H1 (cell line): ENCODE measurements at regions not wholly inside any gene's neighbourhood (a gene's known extent, or its start where the extent isn't known, plus 50 kb on each side); places are given as distances from the start of the nearest gene placed in this dataset.

Experiments used
- CTCF ChIA-PET: fragments of 300-600 bp; sonication (Branson Sonifier 250); formaldehyde crosslinking; loops from one replicate; lab custom pipeline; 2021; ENCODE audit not compliant: partially characterized antibody; lab: Charles Lee
- POLR2A ChIA-PET: fragments of 300-600 bp; sonication (Branson Sonifier 250); formaldehyde crosslinking; loops from one replicate; lab custom pipeline; 2021; ENCODE audit warnings: inconsistent platforms; ENCODE audit not compliant: partially characterized antibody; lab: Charles Lee
- DNase-seq, 2 experiments: peaks; one replicate each; pipeline versions ENCODE4 v3.0.0 to v3.0.0-alpha.2; 2010 to 2022; ENCODE audit warnings: low spot score in 2 of 2, low read depth in 1 of 2, mixed read lengths in 1 of 2
- FAIRE-seq: peaks from 2 replicates; lab custom pipeline; 2011; peaks lifted over from hg19 to GRCh38; lab: Jason Lieb, UNC
- H2AFZ ChIP-seq: 2 replicates; pipeline ENCODE4 v1.8.1; 2012; ENCODE audit warnings: low read length, inconsistent platforms
- H2AK5ac ChIP-seq: 2 replicates; pipeline ENCODE4 v1.6.1; 2013; ENCODE audit warnings: low read depth, low read length
- H2BK120ac ChIP-seq: replicated peaks from 2 replicates; pipeline ENCODE3; 2013; ENCODE audit warnings: low read depth, low read length, inconsistent platforms
- H2BK12ac ChIP-seq: 2 replicates; pipeline ENCODE4 v1.6.1; 2013; ENCODE audit warnings: low read depth, low read length
- H2BK15ac ChIP-seq: 2 replicates; pipeline ENCODE4 v1.6.1; 2013; ENCODE audit warnings: low read length
- H2BK20ac ChIP-seq: 2 replicates; pipeline ENCODE4 v1.6.1; 2013; ENCODE audit warnings: low read length
- H2BK5ac ChIP-seq: 2 replicates; pipeline ENCODE4 v1.6.1; 2013; ENCODE audit warnings: low read depth, low read length
- H3K14ac ChIP-seq: 2 replicates; pipeline ENCODE4 v1.6.1; 2013; ENCODE audit warnings: inconsistent platforms; ENCODE audit not compliant: insufficient read length
- H3K18ac ChIP-seq: 2 replicates; pipeline ENCODE4 v1.6.1; 2013; ENCODE audit warnings: low read length; ENCODE audit errors: extremely low read depth
- H3K23ac ChIP-seq: 2 replicates; pipeline ENCODE4 v1.6.1; 2013; ENCODE audit warnings: inconsistent platforms; ENCODE audit not compliant: insufficient read length
- H3K23me2 ChIP-seq: 2 replicates; pipeline ENCODE4 v1.6.1; 2013; ENCODE audit warnings: low read depth, low read length
- H3K27ac ChIP-seq: 2 replicates; pipeline ENCODE4 v1.6.1; 2011; ENCODE audit warnings: low read depth, low read length, inconsistent platforms
- H3K27me3 ChIP-seq, 4 experiments: replicated peaks in 1 of 4; 1 replicate in 1 of 4; 2 replicates in 3 of 4; pipeline versions ENCODE4 v1.6.1 to v1.8.1; 2011 to 2013; ENCODE audit warnings: low read length in 3 of 4, mild to moderate bottlenecking in 3 of 4, inconsistent platforms in 2 of 4, mixed read lengths in 2 of 4, moderate library complexity in 1 of 4; ENCODE audit not compliant: control insufficient read depth in 3 of 4, insufficient read depth in 3 of 4; ENCODE audit errors: extremely low read depth in 1 of 4
- H3K36me3 ChIP-seq, 4 experiments: 2 replicates each; pipeline versions ENCODE4 v1.6.1 to v1.8.1; 2011 to 2013; ENCODE audit warnings: mild to moderate bottlenecking in 4 of 4, low read length in 3 of 4, moderate library complexity in 2 of 4, control low read depth in 1 of 4, inconsistent platforms in 1 of 4; ENCODE audit not compliant: insufficient read depth in 4 of 4, control insufficient read depth in 2 of 4
- H3K4ac ChIP-seq: replicated peaks from 2 replicates; pipeline ENCODE3; 2013; ENCODE audit warnings: low read length, low read depth, mixed read lengths, inconsistent platforms; ENCODE audit not compliant: insufficient read length
- H3K4me1 ChIP-seq, 4 experiments: replicated peaks in 1 of 4; 1 replicate in 1 of 4; 2 replicates in 3 of 4; pipeline versions ENCODE4 v1.6.1 to v1.8.1; 2011 to 2013; ENCODE audit warnings: low read length in 3 of 4, inconsistent platforms in 2 of 4, mixed read lengths in 1 of 4; ENCODE audit not compliant: insufficient read depth in 4 of 4, control insufficient read depth in 3 of 4
- H3K4me2 ChIP-seq, 2 experiments: 2 replicates each; pipeline versions ENCODE4 v1.6.1 to v1.8.1; 2011 to 2013; ENCODE audit warnings: low read depth in 2 of 2, low read length in 2 of 2, control low read depth in 1 of 2, inconsistent platforms in 1 of 2, mild to moderate bottlenecking in 1 of 2; ENCODE audit not compliant: insufficient read depth in 1 of 2
- H3K4me3 ChIP-seq, 4 experiments: fragments of 200-600, 300-600 bp in 1 of 4; sonication (generic), shearing (Covaris generic), sonication (Bioruptor Twin) in 1 of 4; 2 replicates each; pipeline versions ENCODE4 v1.5.1 to v1.8.1; 2011 to 2016; ENCODE audit warnings: low read length in 4 of 4, low read depth in 3 of 4, control low read depth in 2 of 4, inconsistent platforms in 2 of 4, mild to moderate bottlenecking in 2 of 4, mixed read lengths in 1 of 4, moderate library complexity in 1 of 4; ENCODE audit not compliant: insufficient read depth in 2 of 4; ENCODE audit errors: extremely low read depth in 1 of 4
- H3K56ac ChIP-seq: replicated peaks from 2 replicates; pipeline ENCODE3; 2013; ENCODE audit warnings: low read depth, mild to moderate bottlenecking, mixed read lengths, low read length, inconsistent platforms; ENCODE audit not compliant: insufficient read length
- H3K79me1 ChIP-seq: 2 replicates; pipeline ENCODE4 v1.6.1; 2013; ENCODE audit warnings: low read depth, low read length, control low read depth
- H3K79me2 ChIP-seq, 2 experiments: 2 replicates each; pipeline versions ENCODE4 v1.6.1 to v1.8.1; 2012 to 2013; ENCODE audit warnings: low read length in 2 of 2, mild to moderate bottlenecking in 2 of 2, inconsistent platforms in 1 of 2; ENCODE audit not compliant: insufficient read depth in 2 of 2, control insufficient read depth in 1 of 2
- H3K9ac ChIP-seq, 4 experiments: replicated peaks in 1 of 4; 1 replicate in 1 of 4; 2 replicates in 3 of 4; pipeline versions ENCODE4 v1.6.1 to v1.8.1; 2011 to 2013; ENCODE audit warnings: low read depth in 3 of 4, low read length in 3 of 4, control low read depth in 2 of 4, mild to moderate bottlenecking in 2 of 4, moderate library complexity in 2 of 4, inconsistent platforms in 1 of 4; ENCODE audit errors: extremely low read depth in 1 of 4
- H3K9me3 ChIP-seq, 2 experiments: 2 replicates each; pipeline versions ENCODE4 v1.6.1 to v1.8.1; 2012 to 2013; ENCODE audit warnings: mild to moderate bottlenecking in 2 of 2, moderate library complexity in 2 of 2, control low read depth in 1 of 2, inconsistent platforms in 1 of 2, low read depth in 1 of 2, low read length in 1 of 2, mixed read lengths in 1 of 2; ENCODE audit not compliant: insufficient read depth in 2 of 2
- H4K20me1 ChIP-seq, 2 experiments: replicated peaks in 1 of 2; 2 replicates each; pipeline versions ENCODE3 to v1.8.1; 2011 to 2013; ENCODE audit warnings: inconsistent platforms in 2 of 2, low read length in 2 of 2, mild to moderate bottlenecking in 1 of 2; ENCODE audit not compliant: insufficient read depth in 2 of 2, control insufficient read depth in 1 of 2
- H4K5ac ChIP-seq: 2 replicates; pipeline ENCODE4 v1.6.1; 2013; ENCODE audit warnings: low read length, low read depth, mixed read lengths, inconsistent platforms; ENCODE audit not compliant: insufficient read length
- H4K8ac ChIP-seq: 2 replicates; pipeline ENCODE4 v1.8.0; 2013; ENCODE audit warnings: mild to moderate bottlenecking, moderate library complexity, low read length, inconsistent platforms; ENCODE audit not compliant: insufficient read depth; ENCODE audit errors: extremely low read depth
- H4K91ac ChIP-seq: replicated peaks from 2 replicates; pipeline ENCODE3; 2013; ENCODE audit warnings: low read length, mixed read lengths, inconsistent platforms; ENCODE audit not compliant: insufficient read length
- BACH1 ChIP-seq: IDR thresholded peaks from 2 replicates; pipeline ENCODE4 v1.6.1; 2012; ENCODE audit warnings: low read length, improper control_type of control experiment
- CEBPB ChIP-seq: IDR thresholded peaks from 2 replicates; pipeline ENCODE4 v1.6.1; 2012; ENCODE audit warnings: low read depth, low read length
- CHD2 ChIP-seq: IDR thresholded peaks from 2 replicates; pipeline ENCODE4 v1.6.1; 2012; ENCODE audit warnings: low read length, improper control_type of control experiment
- KDM1A ChIP-seq: fragments of 200-600, 300-600 bp; sonication (generic); IDR thresholded peaks from 2 replicates; pipeline ENCODE4 v1.7.1; 2016; ENCODE audit warnings: mild to moderate bottlenecking, low read length, borderline replicate concordance
- MAFK ChIP-seq: IDR thresholded peaks from 2 replicates; pipeline ENCODE4 v1.6.1; 2012; ENCODE audit warnings: low read depth, mild to moderate bottlenecking, improper control_type of control experiment, low read length
- POLR2A ChIP-seq, 2 experiments: IDR thresholded peaks; 1 replicate in 1 of 2; 2 replicates in 1 of 2; pipeline ENCODE4 v1.6.1; 2011; ENCODE audit warnings: low read depth in 2 of 2, low read length in 2 of 2, mild to moderate bottlenecking in 2 of 2; ENCODE audit errors: control extremely low read depth in 1 of 2
- POU5F1 ChIP-seq: IDR thresholded peaks from 2 replicates; pipeline ENCODE4 v1.6.1; 2011; ENCODE audit warnings: low read depth, mild to moderate bottlenecking, low read length, moderate library complexity
- RFX5 ChIP-seq: IDR thresholded peaks from 2 replicates; pipeline ENCODE4 v1.6.1; 2011; ENCODE audit warnings: low read depth, low read length, improper control_type of control experiment, borderline replicate concordance
- SIN3A ChIP-seq, 2 experiments: IDR thresholded peaks in 1 of 2; conservative IDR thresholded peaks in 1 of 2; 2 replicates each; pipeline ENCODE4 v1.6.1; 2011 to 2012; ENCODE audit warnings: low read length in 2 of 2, improper control_type of control experiment in 1 of 2, low read depth in 1 of 2, mild to moderate bottlenecking in 1 of 2
- SIRT6 ChIP-seq: IDR thresholded peaks from one replicate; pipeline ENCODE4 v1.7.1; 2012; ENCODE audit warnings: low read length, inconsistent platforms
- SP2 ChIP-seq: IDR thresholded peaks from 2 replicates; pipeline ENCODE4 v1.6.1; 2012; ENCODE audit warnings: mild to moderate bottlenecking, low read length, inconsistent platforms
- TAF7 ChIP-seq: optimal IDR thresholded peaks from 2 replicates; pipeline ENCODE3; 2011; ENCODE audit warnings: low read depth, mild to moderate bottlenecking, inconsistent platforms, low read length, moderate library complexity, borderline replicate concordance
- TCF12 ChIP-seq: IDR thresholded peaks from 2 replicates; pipeline ENCODE4 v1.6.1; 2011; ENCODE audit warnings: low read depth, mild to moderate bottlenecking, low read length
- WGBS, 2 experiments: shearing (Covaris generic) in 1 of 2; methylation state at CpG; one replicate each; pipeline versions ENCODE4 v1.1.6 to v1.1.7; 2013 to 2015; ENCODE audit warnings: low lambda C conversion rate in 2 of 2, mixed read lengths in 2 of 2, inconsistent platforms in 1 of 2, low coverage in 1 of 2, missing lambda C conversion rate in 1 of 2; ENCODE audit not compliant: insufficient replicate concordance in 2 of 2, insufficient coverage in 1 of 2, insufficient read length in 1 of 2; ENCODE audit errors: extremely low coverage in 1 of 2, missing lambda C conversion rate in 1 of 2; 5-methylcytosine and 5-hydroxymethylcytosine counted together
- TF ChIP-seq, protein P1 (sequence below): IDR thresholded peaks from 2 replicates; pipeline ENCODE4 v1.6.1; 2011; ENCODE audit warnings: low read length, improper control_type of control experiment

DNA sequence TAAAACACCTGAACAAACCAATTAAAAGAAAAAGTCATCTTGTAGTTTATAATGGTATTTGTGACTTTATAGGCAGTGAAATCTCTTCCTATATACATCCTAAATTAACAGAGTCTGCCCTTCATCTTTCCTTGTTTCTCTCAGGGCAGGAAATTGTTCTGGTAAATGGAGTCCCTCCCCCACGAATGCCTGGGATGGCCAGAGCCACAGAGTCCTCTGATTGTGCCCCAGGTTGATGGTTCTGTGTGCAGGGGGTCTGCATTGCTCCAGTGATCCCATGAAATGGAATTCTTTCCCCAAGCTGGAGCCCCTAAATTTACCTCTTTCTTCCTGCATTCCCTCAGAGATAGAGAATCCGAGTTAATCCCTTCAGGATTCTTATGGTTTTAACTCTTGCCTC, 155.5 kb downstream of the MTX2 start:
- FAIRE-seq: no peak
- no peaks in the 10 kb centered on the region for H3K27me3 ChIP-seq
- no peak overlapping the region for H3K14ac ChIP-seq
- no peak overlapping the region for H2AK5ac ChIP-seq
- no peak overlapping the region for H2BK5ac ChIP-seq
- H3K4ac ChIP-seq: no peak overlapping the region
- H3K79me2 ChIP-seq: no peaks in the 10 kb centered on the region
- no peaks in the 10 kb centered on the region for H3K23me2 ChIP-seq
- no peak overlapping the region for H3K4me2 ChIP-seq
- H2BK15ac ChIP-seq: no peak overlapping the region
- H4K5ac ChIP-seq: no peak overlapping the region
- WGBS, 2 experiments: 43% methylated on average over 2 of the region's 2 CpGs; no CpG with 5 or more reads in 1 of the 2 experiments
- no peak overlapping the region for H3K23ac ChIP-seq
- ChIA-PET CTCF (no interaction called here), POLR2A (no interaction called here)
- H3K56ac ChIP-seq: no peak overlapping the region
- DNase-seq: no peak
- H2BK120ac ChIP-seq: no peak overlapping the region
- no peaks in the 10 kb centered on the region; a peak in 1 of 7 replicates for H3K4me1 ChIP-seq
- no peaks in the 10 kb centered on the region for H3K36me3 ChIP-seq
- no peak overlapping the region for H3K9ac ChIP-seq
- 0 out of 2 replicates have a peak overlapping the region, but pooled peaks have one; percentile 79 for H2AFZ ChIP-seq
- no peak overlapping the region for H3K27ac ChIP-seq
- H3K79me1 ChIP-seq: no peaks in the 10 kb centered on the region
- H2BK12ac ChIP-seq: no peak overlapping the region
- H4K91ac ChIP-seq: no peak overlapping the region
- H4K8ac ChIP-seq: no peak overlapping the region
- no peaks in the 10 kb centered on the region for H4K20me1 ChIP-seq
- H3K18ac ChIP-seq: no peak overlapping the region; the same call in 1 of the 2 replicates
- H3K9me3 ChIP-seq: no peaks in the 10 kb centered on the region
- no peak overlapping the region for H2BK20ac ChIP-seq
- no peak overlapping the region for H3K4me3 ChIP-seq
- TF ChIP-seq CEBPB (no peak), RFX5 (no peak), KDM1A (no peak), MAFK (no peak), SIN3A (conservative IDR thresholded peaks at IDR 0.05 in 1 of 2, IDR thresholded peaks at IDR 0.05 in 1 of 2; ENCODE audit: low read depth in 1 of 2, low read length in 2 of 2) (no peak), POLR2A (IDR thresholded peaks at IDR 0.05; ENCODE audit: control extremely low read depth in 1 of 2, low read depth in 2 of 2, low read length in 2 of 2) (no peak), POU5F1 (no peak), TCF12 (no peak), SIRT6 (no peak), BACH1 (no peak), TAF7 (no peak), SP2 (no peak), CHD2 (no peak)
- TF ChIP-seq, protein P1, sequence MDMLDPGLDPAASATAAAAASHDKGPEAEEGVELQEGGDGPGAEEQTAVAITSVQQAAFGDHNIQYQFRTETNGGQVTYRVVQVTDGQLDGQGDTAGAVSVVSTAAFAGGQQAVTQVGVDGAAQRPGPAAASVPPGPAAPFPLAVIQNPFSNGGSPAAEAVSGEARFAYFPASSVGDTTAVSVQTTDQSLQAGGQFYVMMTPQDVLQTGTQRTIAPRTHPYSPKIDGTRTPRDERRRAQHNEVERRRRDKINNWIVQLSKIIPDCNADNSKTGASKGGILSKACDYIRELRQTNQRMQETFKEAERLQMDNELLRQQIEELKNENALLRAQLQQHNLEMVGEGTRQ: no peak
